ENCODE measurements at regions not wholly inside any gene's neighbourhood (a gene's known extent, or its start where the extent isn't known, plus 50 kb on each side); places are given as distances from the start of the nearest gene placed in this dataset.

DNA sequence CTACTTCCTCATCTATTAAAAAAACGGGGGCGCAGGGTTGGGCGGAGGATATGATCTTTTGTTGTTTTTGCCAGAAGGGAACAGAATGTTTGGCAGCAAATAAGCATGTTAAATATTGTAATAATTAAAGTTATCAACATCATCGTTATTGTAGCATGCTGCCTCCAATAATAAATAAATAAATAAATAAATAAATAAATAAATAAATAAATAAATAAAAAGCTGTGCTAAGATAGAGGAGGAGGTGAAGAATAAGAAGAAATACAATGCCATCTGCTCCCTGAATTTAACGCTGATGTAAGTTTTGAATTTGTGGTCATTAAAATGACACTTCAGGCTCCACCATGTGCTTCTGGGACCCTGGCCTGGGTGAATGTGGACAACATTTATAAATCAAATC lies 508.0 kb upstream of the TNC start:
- DNase-seq = no peak
- no peak overlapping the region for H3K4me3 ChIP-seq (ENCODE audit: low read depth in 1 of 3, low read length in 3 of 3)
- H3K4me1 ChIP-seq (ENCODE audit: control insufficient read depth in 3 of 3, insufficient read depth in 2 of 3, low read depth in 1 of 3, low read length in 2 of 3) = no peaks in the 10 kb centered on the region
- H3K27me3 ChIP-seq (ENCODE audit: control insufficient read depth in 3 of 3, insufficient read depth in 3 of 3, low read length in 3 of 3) = no peaks in the 10 kb centered on the region
- WGBS, 3 donors = 79 to 88% (median 86%) methylated on average over 5 of the region's 5 CpGs
- no peak for FAIRE-seq
- no peak overlapping the region for H3K27ac ChIP-seq (ENCODE audit: low read depth in 1 of 3, low read length in 2 of 3)
- no peaks in the 10 kb centered on the region for H3K9me3 ChIP-seq (ENCODE audit: control insufficient read depth in 2 of 2, insufficient read depth in 1 of 2, low read depth in 1 of 2, low read length in 1 of 2)
- H3K36me3 ChIP-seq (ENCODE audit: control insufficient read depth in 3 of 3, insufficient read depth in 2 of 3, low read depth in 1 of 3, low read length in 3 of 3) = no peaks in the 10 kb centered on the region

DNA sequence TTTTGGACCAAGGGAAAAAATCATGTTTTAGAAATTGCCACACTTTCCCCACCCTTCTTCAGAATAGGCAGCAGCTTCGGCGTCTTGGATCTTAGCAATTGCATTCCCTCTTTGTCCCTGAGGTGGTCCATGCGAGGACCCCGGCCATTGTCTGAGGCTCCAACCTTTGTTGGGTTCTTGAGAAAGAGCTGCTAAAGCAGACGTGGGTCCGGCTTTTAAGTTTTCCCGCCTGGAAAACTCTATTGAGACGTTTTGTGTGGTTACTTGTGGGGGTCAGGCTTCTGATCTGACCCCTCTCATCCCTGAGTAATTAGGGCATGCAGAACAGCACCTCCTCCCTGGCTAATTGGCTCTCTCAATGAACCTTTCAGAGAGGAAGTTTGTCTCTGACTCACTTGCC lies 509.6 kb upstream of the TNC start:
- Histone ChIP-seq H3K4me1 (ENCODE audit: control insufficient read depth in 3 of 3, insufficient read depth in 2 of 3, low read depth in 1 of 3, low read length in 2 of 3) (no peaks in the 10 kb centered on the region), H3K27me3 (ENCODE audit: control insufficient read depth in 3 of 3, insufficient read depth in 3 of 3, low read length in 3 of 3) (no peaks in the 10 kb centered on the region), H3K36me3 (ENCODE audit: control insufficient read depth in 3 of 3, insufficient read depth in 2 of 3, low read depth in 1 of 3, low read length in 3 of 3) (no peaks in the 10 kb centered on the region), H3K9me3 (ENCODE audit: control insufficient read depth in 2 of 2, insufficient read depth in 1 of 2, low read depth in 1 of 2, low read length in 1 of 2) (no peaks in the 10 kb centered on the region), H3K4me3 (ENCODE audit: low read depth in 1 of 3, low read length in 3 of 3) (no peak overlapping the region), H3K27ac (ENCODE audit: low read depth in 1 of 3, low read length in 2 of 3) (no peak overlapping the region)
- FAIRE-seq (no peak), DNase-seq (no peak)
- WGBS, 3 donors = 72 to 80% (median 74%) methylated on average over 8 of the region's 8 CpGs

DNA sequence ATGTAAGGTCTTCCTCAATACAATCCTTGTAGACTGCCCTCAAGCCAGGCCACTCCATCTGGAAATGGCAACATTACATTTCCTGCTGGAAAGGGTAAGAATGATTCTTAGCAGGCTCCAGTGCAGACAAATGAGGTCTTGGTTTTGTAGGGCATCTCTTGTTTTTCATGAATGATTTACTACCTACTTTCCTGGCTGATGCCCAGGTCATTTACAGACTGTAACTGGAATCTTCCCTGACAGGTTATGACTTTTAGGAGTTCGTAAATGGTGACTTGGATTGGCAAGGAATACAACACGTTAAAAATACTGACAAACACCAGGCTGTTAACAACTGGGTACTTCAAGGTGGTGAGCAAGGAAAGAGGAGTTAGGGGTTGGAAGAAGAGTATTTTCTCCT lies 510.5 kb upstream of the TNC start:
- no peak overlapping the region for H3K4me3 ChIP-seq (ENCODE audit: low read depth in 1 of 3, low read length in 3 of 3)
- no peak for FAIRE-seq
- 40 to 69% (median 41%) methylated on average over 2 of the region's 2 CpGs for WGBS, 3 donors

DNA sequence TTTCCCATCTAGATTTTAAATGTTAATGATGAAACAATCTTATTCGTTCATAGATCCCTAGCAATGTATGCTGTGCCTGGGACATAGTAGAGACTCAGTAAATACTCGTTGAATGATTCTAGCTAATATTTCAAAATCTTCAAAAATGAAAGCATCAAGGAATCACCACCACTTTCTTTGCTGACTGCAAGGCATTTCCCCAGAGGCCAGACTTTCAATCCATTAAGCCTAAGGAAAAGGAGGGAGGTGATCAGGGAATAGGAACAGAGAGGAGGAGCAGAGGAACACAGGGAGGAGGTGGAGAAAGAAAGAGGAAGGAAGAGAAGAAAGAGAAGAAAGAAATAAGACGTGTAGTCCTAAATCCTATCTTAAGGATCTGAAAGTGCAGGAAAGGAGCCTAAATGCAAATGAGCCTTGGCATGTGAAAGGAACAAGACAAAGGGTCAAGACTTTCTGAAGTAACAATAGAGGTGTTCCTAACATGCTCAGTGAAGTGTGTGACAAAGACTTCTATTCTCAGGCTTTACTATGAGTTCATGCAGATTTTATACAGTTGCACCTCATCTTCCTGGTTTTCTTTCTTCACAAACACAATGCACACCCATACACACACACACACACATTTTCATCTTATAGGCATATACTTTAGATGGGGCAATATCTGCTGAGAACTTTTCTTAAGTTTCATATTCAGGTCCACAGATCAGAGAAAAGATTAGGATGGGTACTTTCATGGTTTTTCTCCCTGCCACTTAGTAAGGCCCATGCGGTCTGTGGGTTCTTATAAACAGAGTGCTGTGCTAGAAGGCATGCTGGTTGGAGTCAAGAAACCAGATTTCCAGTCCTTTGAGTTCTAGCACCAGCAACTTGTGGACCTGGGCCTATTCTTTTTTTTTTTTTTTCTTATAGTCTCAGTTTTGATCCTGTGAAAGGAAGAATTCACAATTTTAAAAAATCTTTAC lies 512.2 kb upstream of the TNC start:
- H3K4me3 ChIP-seq (ENCODE audit: low read depth in 1 of 3, low read length in 3 of 3) = no peak overlapping the region
- WGBS, 3 donors = 58 to 74% (median 69%) methylated on average over 4 of the region's 4 CpGs
- no peaks in the 10 kb centered on the region for H3K36me3 ChIP-seq (ENCODE audit: control insufficient read depth in 3 of 3, insufficient read depth in 2 of 3, low read depth in 1 of 3, low read length in 3 of 3)
- H3K4me1 ChIP-seq (ENCODE audit: control insufficient read depth in 3 of 3, insufficient read depth in 2 of 3, low read depth in 1 of 3, low read length in 2 of 3) = no peaks in the 10 kb centered on the region
- no peak overlapping the region for H3K27ac ChIP-seq (ENCODE audit: low read depth in 1 of 3, low read length in 2 of 3)
- no peak for DNase-seq
- no peaks in the 10 kb centered on the region for H3K9me3 ChIP-seq (ENCODE audit: control insufficient read depth in 2 of 2, insufficient read depth in 1 of 2, low read depth in 1 of 2, low read length in 1 of 2)
- H3K27me3 ChIP-seq (ENCODE audit: control insufficient read depth in 3 of 3, insufficient read depth in 3 of 3, low read length in 3 of 3) = no peaks in the 10 kb centered on the region
- FAIRE-seq = no peak

More for the DNA sequence above, 510.5 kb upstream of the TNC start:
- H3K9me3 ChIP-seq (ENCODE audit: control insufficient read depth in 2 of 2, insufficient read depth in 1 of 2, low read depth in 1 of 2, low read length in 1 of 2) = no peaks in the 10 kb centered on the region
- no peaks in the 10 kb centered on the region for H3K27me3 ChIP-seq (ENCODE audit: control insufficient read depth in 3 of 3, insufficient read depth in 3 of 3, low read length in 3 of 3)
- no peaks in the 10 kb centered on the region for H3K4me1 ChIP-seq (ENCODE audit: control insufficient read depth in 3 of 3, insufficient read depth in 2 of 3, low read depth in 1 of 3, low read length in 2 of 3)
- no peaks in the 10 kb centered on the region for H3K36me3 ChIP-seq (ENCODE audit: control insufficient read depth in 3 of 3, insufficient read depth in 2 of 3, low read depth in 1 of 3, low read length in 3 of 3)
- DNase-seq = no peak
- no peak overlapping the region for H3K27ac ChIP-seq (ENCODE audit: low read depth in 1 of 3, low read length in 2 of 3)

DNA sequence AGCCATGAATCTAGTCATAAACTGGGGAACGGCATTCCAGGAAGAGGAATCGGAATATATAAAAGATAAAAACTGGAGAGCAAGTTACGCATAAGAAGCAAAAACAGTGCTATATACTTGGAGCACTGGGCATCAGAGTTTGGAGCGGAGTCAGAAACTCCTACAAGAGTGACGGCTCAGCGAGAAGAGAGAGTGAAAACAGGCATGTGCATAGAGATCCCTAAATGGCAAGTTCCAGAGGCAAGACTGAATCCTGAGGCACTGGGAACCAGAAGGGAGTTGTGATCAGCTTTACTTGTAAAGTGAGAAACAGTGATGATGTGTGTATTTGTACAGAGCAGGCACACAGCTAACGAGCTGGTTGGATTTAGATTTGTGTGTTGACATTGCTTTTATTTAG lies 514.4 kb upstream of the TNC start:
- no peaks in the 10 kb centered on the region for H3K9me3 ChIP-seq (ENCODE audit: control insufficient read depth in 2 of 2, insufficient read depth in 1 of 2, low read depth in 1 of 2, low read length in 1 of 2)
- no peaks in the 10 kb centered on the region for H3K27me3 ChIP-seq (ENCODE audit: control insufficient read depth in 3 of 3, insufficient read depth in 3 of 3, low read length in 3 of 3)
- H3K36me3 ChIP-seq (ENCODE audit: control insufficient read depth in 3 of 3, insufficient read depth in 2 of 3, low read depth in 1 of 3, low read length in 3 of 3) = no peaks in the 10 kb centered on the region
- H3K4me3 ChIP-seq (ENCODE audit: low read depth in 1 of 3, low read length in 3 of 3) = no peak overlapping the region
- WGBS, 3 donors = 60 to 80% (median 66%) methylated on average over 7 of the region's 7 CpGs
- no peak for DNase-seq
- H3K27ac ChIP-seq (ENCODE audit: low read depth in 1 of 3, low read length in 2 of 3) = no peak overlapping the region
- FAIRE-seq = no peak
- no peaks in the 10 kb centered on the region for H3K4me1 ChIP-seq (ENCODE audit: control insufficient read depth in 3 of 3, insufficient read depth in 2 of 3, low read depth in 1 of 3, low read length in 2 of 3)

DNA sequence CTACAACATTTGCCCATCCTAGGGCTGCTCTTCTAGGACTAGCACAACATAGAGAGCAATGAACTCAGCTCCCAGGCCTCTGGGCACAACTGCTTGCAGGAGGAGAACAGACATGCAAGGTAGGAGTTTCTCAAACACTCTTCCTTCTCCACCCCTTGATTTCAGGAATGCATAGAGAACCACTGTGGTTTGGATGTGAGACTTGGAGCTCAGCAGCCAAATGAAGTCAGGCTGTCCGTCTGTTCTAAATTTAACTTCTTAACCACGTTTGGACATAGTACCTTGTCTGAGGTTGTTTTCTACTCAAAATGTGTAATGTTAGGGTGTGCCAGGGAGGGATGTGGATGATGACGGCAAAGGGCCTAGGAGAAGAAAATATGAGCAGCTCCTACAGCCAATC lies 515.1 kb upstream of the TNC start:
- DNase-seq = no peak
- 69 to 76% (median 74%) methylated on average over 3 of the region's 3 CpGs for WGBS, 3 donors
- FAIRE-seq = no peak
- Histone ChIP-seq H3K27me3 (ENCODE audit: control insufficient read depth in 3 of 3, insufficient read depth in 3 of 3, low read length in 3 of 3) (no peaks in the 10 kb centered on the region), H3K4me3 (ENCODE audit: low read depth in 1 of 3, low read length in 3 of 3) (no peak overlapping the region), H3K4me1 (ENCODE audit: control insufficient read depth in 3 of 3, insufficient read depth in 2 of 3, low read depth in 1 of 3, low read length in 2 of 3) (no peaks in the 10 kb centered on the region), H3K9me3 (ENCODE audit: control insufficient read depth in 2 of 2, insufficient read depth in 1 of 2, low read depth in 1 of 2, low read length in 1 of 2) (no peaks in the 10 kb centered on the region), H3K36me3 (ENCODE audit: control insufficient read depth in 3 of 3, insufficient read depth in 2 of 3, low read depth in 1 of 3, low read length in 3 of 3) (no peaks in the 10 kb centered on the region), H3K27ac (ENCODE audit: low read depth in 1 of 3, low read length in 2 of 3) (no peak overlapping the region)

DNA sequence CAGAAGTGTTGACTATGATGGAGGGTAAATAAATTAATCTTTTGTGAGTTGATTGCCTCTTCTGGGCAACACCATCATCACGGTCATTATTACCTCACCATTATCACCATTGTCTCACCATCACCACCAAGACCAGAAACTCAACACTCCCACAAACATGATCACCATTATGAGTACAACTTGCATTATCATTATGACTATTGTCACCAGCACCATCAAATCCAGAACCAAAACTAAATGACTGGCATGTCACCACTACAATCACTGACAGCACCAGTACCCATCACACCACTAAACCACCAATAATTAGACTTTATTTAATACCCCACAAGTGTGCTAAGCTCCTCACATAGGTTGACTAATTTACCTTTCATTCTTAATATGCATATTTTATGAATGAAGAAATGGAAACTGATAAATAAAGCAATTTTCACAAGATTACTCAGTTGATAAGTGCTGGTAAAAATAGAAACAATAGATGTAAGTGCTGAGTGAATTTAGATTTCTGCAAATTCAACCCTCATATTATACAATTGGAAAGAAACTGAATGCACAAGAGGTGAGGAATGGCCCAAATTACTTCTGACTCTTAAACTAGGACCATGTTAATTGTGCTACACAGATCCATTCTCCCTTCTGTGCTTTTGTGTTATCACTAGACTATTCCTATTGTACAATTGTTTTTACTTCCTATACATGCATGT lies 517.8 kb upstream of the PAPPA start:
- FAIRE-seq = no peak

DNA sequence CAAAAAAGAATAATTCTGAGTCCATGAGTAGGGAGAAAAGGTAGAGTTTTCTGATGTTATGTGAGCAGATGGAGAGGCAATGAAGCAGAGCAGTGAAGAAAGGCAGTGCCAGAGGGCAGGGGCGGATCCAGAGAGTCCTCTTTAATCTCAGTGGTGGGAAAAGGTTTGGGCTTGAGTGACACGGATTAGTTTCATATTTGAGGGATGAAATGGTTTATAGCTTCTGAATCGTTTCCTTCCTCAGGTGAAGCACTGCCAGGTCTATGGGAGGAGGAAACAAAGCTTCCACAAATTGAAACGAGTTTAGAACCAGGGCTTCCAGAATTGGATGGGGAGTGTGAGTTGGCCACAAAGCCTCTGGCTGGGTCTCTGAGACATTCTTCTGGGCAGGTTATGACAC lies 517.0 kb upstream of the PAPPA start:
- no peak overlapping the region for H3K27ac ChIP-seq (ENCODE audit: low read depth in 1 of 3, low read length in 2 of 3)
- 36 to 68% (median 47%) methylated on average over 4 of the region's 4 CpGs for WGBS, 3 donors
- H3K4me1 ChIP-seq (ENCODE audit: control insufficient read depth in 3 of 3, insufficient read depth in 2 of 3, low read depth in 1 of 3, low read length in 2 of 3) = no peaks in the 10 kb centered on the region
- H3K4me3 ChIP-seq (ENCODE audit: low read depth in 1 of 3, low read length in 3 of 3) = no peak overlapping the region
- no peaks in the 10 kb centered on the region for H3K9me3 ChIP-seq (ENCODE audit: control insufficient read depth in 2 of 2, insufficient read depth in 1 of 2, low read depth in 1 of 2, low read length in 1 of 2)
- FAIRE-seq = no peak
- no peaks in the 10 kb centered on the region for H3K27me3 ChIP-seq (ENCODE audit: control insufficient read depth in 3 of 3, insufficient read depth in 3 of 3, low read length in 3 of 3)
- no peaks in the 10 kb centered on the region for H3K36me3 ChIP-seq (ENCODE audit: control insufficient read depth in 3 of 3, insufficient read depth in 2 of 3, low read depth in 1 of 3, low read length in 3 of 3)
- no peak for DNase-seq

More for the DNA sequence above, 517.8 kb upstream of the PAPPA start:
- Histone ChIP-seq H3K9me3 (ENCODE audit: control insufficient read depth in 2 of 2, insufficient read depth in 1 of 2, low read depth in 1 of 2, low read length in 1 of 2) (no peaks in the 10 kb centered on the region), H3K4me1 (ENCODE audit: control insufficient read depth in 3 of 3, insufficient read depth in 2 of 3, low read depth in 1 of 3, low read length in 2 of 3) (no peaks in the 10 kb centered on the region), H3K27me3 (ENCODE audit: control insufficient read depth in 3 of 3, insufficient read depth in 3 of 3, low read length in 3 of 3) (no peaks in the 10 kb centered on the region), H3K27ac (ENCODE audit: low read depth in 1 of 3, low read length in 2 of 3) (no peak overlapping the region), H3K36me3 (ENCODE audit: control insufficient read depth in 3 of 3, insufficient read depth in 2 of 3, low read depth in 1 of 3, low read length in 3 of 3) (no peaks in the 10 kb centered on the region), H3K4me3 (ENCODE audit: low read depth in 1 of 3, low read length in 3 of 3) (no peak overlapping the region)
- WGBS, 3 donors = 54 to 68% (median 57%) methylated on average over 1 of the region's 1 CpG
- DNase-seq = no peak
